Liver (tissue), 8 donors: ENCODE measurements at regions not wholly inside any gene's neighbourhood (a gene's known extent, or its start where the extent isn't known, plus 50 kb on each side); places are given as distances from the start of the nearest gene placed in this dataset.

ENCODE experiments used
- DNase-seq: peaks from one replicate; pipeline ENCODE4 v3.0.0-alpha.2; 2017; ENCODE audit warnings: low spot score
- H3K27ac ChIP-seq, 2 donors: one replicate each; pipeline ENCODE4 v1.7.0; 2013; ENCODE audit warnings: inconsistent platforms in 2 of 2, low read length in 2 of 2, control low read depth in 1 of 2, low read depth in 1 of 2, mild to moderate bottlenecking in 1 of 2
- H3K27me3 ChIP-seq, 4 donors: one replicate each; pipeline versions ENCODE4 v1.6.1 to v1.7.0; 2013; ENCODE audit warnings: low read length in 3 of 4, inconsistent platforms in 1 of 4, mild to moderate bottlenecking in 1 of 4, moderate library complexity in 1 of 4; ENCODE audit not compliant: control insufficient read depth in 4 of 4, insufficient read depth in 4 of 4
- H3K36me3 ChIP-seq, 4 donors: one replicate each; pipeline versions ENCODE4 v1.6.1 to v1.7.0; 2013; ENCODE audit warnings: low read length in 3 of 4, mild to moderate bottlenecking in 3 of 4, low read depth in 1 of 4, moderate library complexity in 1 of 4; ENCODE audit not compliant: control insufficient read depth in 4 of 4, insufficient read depth in 3 of 4
- H3K4me1 ChIP-seq, 4 donors: one replicate each; pipeline versions ENCODE4 v1.6.1 to v1.7.0; 2013; ENCODE audit warnings: low read length in 3 of 4, mild to moderate bottlenecking in 3 of 4, moderate library complexity in 1 of 4; ENCODE audit not compliant: control insufficient read depth in 4 of 4, insufficient read depth in 4 of 4
- H3K4me3 ChIP-seq, 3 donors: one replicate each; pipeline versions ENCODE4 v1.6.1 to v1.7.0; 2013; ENCODE audit warnings: low read length in 3 of 3, control low read depth in 1 of 3, low read depth in 1 of 3, mild to moderate bottlenecking in 1 of 3
- H3K9ac ChIP-seq, 2 donors: one replicate each; pipeline ENCODE4 v1.7.0; 2013; ENCODE audit warnings: low read length in 2 of 2, mild to moderate bottlenecking in 2 of 2, moderate library complexity in 2 of 2, control low read depth in 1 of 2, low read depth in 1 of 2
- H3K9me3 ChIP-seq, 4 donors: one replicate each; pipeline versions ENCODE4 v1.6.1 to v1.7.0; 2013; ENCODE audit warnings: low read length in 3 of 4; ENCODE audit not compliant: control insufficient read depth in 4 of 4
- ATF3 ChIP-seq: IDR thresholded peaks from 2 replicates; pipeline ENCODE4 v1.6.1; 2016; ENCODE audit warnings: antibody characterized with exemption
- CTCF ChIP-seq: fragments of 150-350 bp; IDR thresholded peaks from 2 replicates; pipeline ENCODE4 v1.5.1; 2017; ENCODE audit warnings: improper control_type of control experiment, low read depth, low read length; ENCODE audit not compliant: missing input control
- EGR1 ChIP-seq, 2 donors: IDR thresholded peaks; 2 replicates each; pipeline ENCODE4 v1.6.1; 2016 to 2018; ENCODE audit warnings: antibody characterized with exemption in 2 of 2, low read depth in 2 of 2
- FOXA1 ChIP-seq: IDR thresholded peaks from 2 replicates; pipeline ENCODE4 v1.6.1; 2016; ENCODE audit warnings: antibody characterized with exemption
- FOXA2 ChIP-seq: IDR thresholded peaks from 2 replicates; pipeline ENCODE4 v1.6.1; 2016; ENCODE audit warnings: antibody characterized with exemption
- GABPA ChIP-seq, 2 donors: IDR thresholded peaks in 1 of 2; conservative IDR thresholded peaks in 1 of 2; 2 replicates each; pipeline ENCODE4 v1.6.1; 2016; ENCODE audit warnings: antibody characterized with exemption in 2 of 2, mild to moderate bottlenecking in 1 of 2, moderate library complexity in 1 of 2
- HNF4A ChIP-seq, 2 donors: conservative IDR thresholded peaks; 2 replicates each; pipeline ENCODE4 v1.6.1; 2016; ENCODE audit warnings: antibody characterized with exemption in 2 of 2, mild to moderate bottlenecking in 2 of 2
- HNF4G ChIP-seq: IDR thresholded peaks from 2 replicates; pipeline ENCODE4 v1.6.1; 2016; ENCODE audit warnings: antibody characterized with exemption
- JUND ChIP-seq, 2 donors: IDR thresholded peaks; 2 replicates each; pipeline ENCODE4 v1.6.1; 2016; ENCODE audit warnings: antibody characterized with exemption in 2 of 2
- MAX ChIP-seq: IDR thresholded peaks from 2 replicates; pipeline ENCODE4 v1.6.1; 2016; ENCODE audit warnings: antibody characterized with exemption
- NR2F2 ChIP-seq: IDR thresholded peaks from 2 replicates; pipeline ENCODE4 v1.6.1; 2016; ENCODE audit warnings: antibody characterized with exemption
- RAD21 ChIP-seq, 2 donors: IDR thresholded peaks; 2 replicates each; pipeline ENCODE4 v1.6.1; 2016; ENCODE audit warnings: antibody characterized with exemption in 2 of 2, mild to moderate bottlenecking in 2 of 2
- REST ChIP-seq: IDR thresholded peaks from 2 replicates; pipeline ENCODE4 v1.6.1; 2016; ENCODE audit warnings: antibody characterized with exemption, mild to moderate bottlenecking
- RXRA ChIP-seq, 2 donors: IDR thresholded peaks; 2 replicates each; pipeline ENCODE4 v1.6.1; 2017 to 2018; ENCODE audit warnings: antibody characterized with exemption in 2 of 2, mild to moderate bottlenecking in 1 of 2
- SP1 ChIP-seq: IDR thresholded peaks from 2 replicates; pipeline ENCODE4 v1.6.1; 2018; ENCODE audit warnings: antibody characterized with exemption, mild to moderate bottlenecking
- TAF1 ChIP-seq: conservative IDR thresholded peaks from 2 replicates; pipeline ENCODE4 v1.6.1; 2016; ENCODE audit warnings: antibody characterized with exemption, mild to moderate bottlenecking
- YY1 ChIP-seq: IDR thresholded peaks from 2 replicates; pipeline ENCODE4 v1.6.1; 2016; ENCODE audit warnings: antibody characterized with exemption, mild to moderate bottlenecking
- ZBTB33 ChIP-seq: IDR thresholded peaks from 2 replicates; pipeline ENCODE4 v1.6.1; 2016; ENCODE audit warnings: antibody characterized with exemption
- WGBS: extraction: QIAGEN DNeasy Blood & Tissue Kit; methylation state at CpG from one replicate; pipeline ENCODE4 v1.1.7; 2013; 5-methylcytosine and 5-hydroxymethylcytosine counted together
- donor health status: healthy.
- donor health status: healthy.
- donor health status: healthy.
- donor health status: healthy.
- donor health status: healthy.

- Histone ChIP-seq H3K4me3 (no peak overlapping the region), H3K27me3 (no peaks in the 10 kb centered on the region), H3K9ac (no peak overlapping the region), H3K4me1 (no peaks in the 10 kb centered on the region), H3K27ac (no peak overlapping the region), H3K9me3 (no peaks in the 10 kb centered on the region), H3K36me3 (no peaks in the 10 kb centered on the region)
- DNase-seq, result no peak
- TF ChIP-seq FOXA1 (no peak), YY1 (no peak), SP1 (no peak), JUND (IDR thresholded peaks at IDR 0.05) (no peak), REST (no peak), CTCF (no peak), TAF1 (no peak), ATF3 (no peak), HNF4A (conservative IDR thresholded peaks at IDR 0.05) (no peak), EGR1 (IDR thresholded peaks at IDR 0.05; ENCODE audit: low read depth in 2 of 2) (no peak), HNF4G (no peak), FOXA2 (no peak), MAX (no peak), RAD21 (IDR thresholded peaks at IDR 0.05) (no peak), RXRA (IDR thresholded peaks at IDR 0.05) (no peak)
- 91% methylated on average over 14 of the region's 14 CpGs for WGBS
Measured at GRCh38 chr15:95940431-95940985, 390.0 kb upstream of the NR2F2 start.

GRCh38 chr15:95944193-95944592, 386.3 kb upstream of the NR2F2 start:
- no peaks in the 10 kb centered on the region for H3K9me3 ChIP-seq
- H3K27ac ChIP-seq, result no peak overlapping the region
- no peak for DNase-seq
- WGBS, result 62% methylated on average over 1 of the region's 1 CpG
- H3K4me3 ChIP-seq, result no peak overlapping the region
- H3K36me3 ChIP-seq, result no peaks in the 10 kb centered on the region
- H3K4me1 ChIP-seq, result no peaks in the 10 kb centered on the region
- no peak overlapping the region for H3K9ac ChIP-seq
- no peaks in the 10 kb centered on the region for H3K27me3 ChIP-seq
- TF ChIP-seq GABPA (IDR thresholded peaks at IDR 0.05 in 1 of 2, conservative IDR thresholded peaks at IDR 0.05 in 1 of 2) (no peak), NR2F2 (no peak), FOXA2 (no peak), HNF4G (no peak), ZBTB33 (no peak), REST (no peak), YY1 (no peak), CTCF (no peak), JUND (IDR thresholded peaks at IDR 0.05) (no peak), ATF3 (no peak), EGR1 (IDR thresholded peaks at IDR 0.05; ENCODE audit: low read depth in 2 of 2) (no peak), TAF1 (no peak), FOXA1 (no peak), RXRA (IDR thresholded peaks at IDR 0.05) (no peak)
